Spleen (tissue), 7 donors: ENCODE measurements at regions not wholly inside any gene's neighbourhood (a gene's known extent, or its start where the extent isn't known, plus 50 kb on each side); places are given as distances from the start of the nearest gene placed in this dataset.
"Not testable (repeated sequence)": the region's sequence is repeated elsewhere in the genome, so short reads cannot be mapped to it uniquely, and the experiment has no call there.

Experiments used
- POLR2A ChIP-seq, 3 donors: fragments of 450-650 bp; IDR thresholded peaks; one replicate each; pipeline ENCODE4 v1.5.1; 2017; ENCODE audit warnings: antibody characterized with exemption in 3 of 3, mild to moderate bottlenecking in 1 of 3
- TF ChIP-seq, protein P1 (sequence below), 11 experiments: fragments of 200-600 bp in 7 of 11; fragments of 450-650 bp in 4 of 11; sonication (generic) in 4 of 11; IDR thresholded peaks in 8 of 11; conservative IDR thresholded peaks in 3 of 11; 1 replicate in 7 of 11; 2 replicates in 4 of 11; pipeline versions ENCODE4 v1.4.0 to v1.8.0; 2016 to 2021; ENCODE audit warnings: antibody characterized with exemption in 11 of 11, inconsistent platforms in 4 of 11, mild to moderate bottlenecking in 1 of 11
- donor health status: DM: no; HTN: no; CAD: no; lungs with moderate emphysema.
- donor health status: DM: no; HTN: no; CAD: no.
- donor health status: DM: no; HTN: no; CAD: no.

DNA sequence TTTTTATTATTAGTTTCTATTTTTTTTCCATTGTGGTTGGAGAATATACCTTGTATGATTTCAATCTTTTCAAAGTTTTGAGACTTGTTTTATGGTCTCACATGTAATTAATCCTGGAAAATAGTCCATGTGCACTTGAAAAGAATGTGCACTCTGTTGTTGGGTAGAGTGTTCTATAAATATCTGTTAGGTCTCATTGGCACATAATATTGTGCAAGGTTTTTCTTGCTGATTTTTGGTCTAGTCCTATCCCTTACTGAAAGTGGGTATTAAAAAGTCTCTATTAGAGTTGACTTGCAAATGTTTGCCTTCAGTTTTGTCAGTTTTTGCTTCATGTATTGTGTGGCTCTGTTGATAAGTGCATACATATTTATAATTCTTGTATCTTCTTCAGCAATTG lies 231.5 kb upstream of the FOLH1 start:
- TF ChIP-seq POLR2A (IDR thresholded peaks at IDR 0.05): not testable (repeated sequence)
- TF ChIP-seq, protein P1, sequence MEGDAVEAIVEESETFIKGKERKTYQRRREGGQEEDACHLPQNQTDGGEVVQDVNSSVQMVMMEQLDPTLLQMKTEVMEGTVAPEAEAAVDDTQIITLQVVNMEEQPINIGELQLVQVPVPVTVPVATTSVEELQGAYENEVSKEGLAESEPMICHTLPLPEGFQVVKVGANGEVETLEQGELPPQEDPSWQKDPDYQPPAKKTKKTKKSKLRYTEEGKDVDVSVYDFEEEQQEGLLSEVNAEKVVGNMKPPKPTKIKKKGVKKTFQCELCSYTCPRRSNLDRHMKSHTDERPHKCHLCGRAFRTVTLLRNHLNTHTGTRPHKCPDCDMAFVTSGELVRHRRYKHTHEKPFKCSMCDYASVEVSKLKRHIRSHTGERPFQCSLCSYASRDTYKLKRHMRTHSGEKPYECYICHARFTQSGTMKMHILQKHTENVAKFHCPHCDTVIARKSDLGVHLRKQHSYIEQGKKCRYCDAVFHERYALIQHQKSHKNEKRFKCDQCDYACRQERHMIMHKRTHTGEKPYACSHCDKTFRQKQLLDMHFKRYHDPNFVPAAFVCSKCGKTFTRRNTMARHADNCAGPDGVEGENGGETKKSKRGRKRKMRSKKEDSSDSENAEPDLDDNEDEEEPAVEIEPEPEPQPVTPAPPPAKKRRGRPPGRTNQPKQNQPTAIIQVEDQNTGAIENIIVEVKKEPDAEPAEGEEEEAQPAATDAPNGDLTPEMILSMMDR (IDR thresholded peaks at IDR 0.05 in 8 of 11, conservative IDR thresholded peaks at IDR 0.05 in 3 of 11): not testable (repeated sequence)
